ENCODE measurements at regions not wholly inside any gene's neighbourhood (a gene's known extent, or its start where the extent isn't known, plus 50 kb on each side); places are given as distances from the start of the nearest gene placed in this dataset.

DNA sequence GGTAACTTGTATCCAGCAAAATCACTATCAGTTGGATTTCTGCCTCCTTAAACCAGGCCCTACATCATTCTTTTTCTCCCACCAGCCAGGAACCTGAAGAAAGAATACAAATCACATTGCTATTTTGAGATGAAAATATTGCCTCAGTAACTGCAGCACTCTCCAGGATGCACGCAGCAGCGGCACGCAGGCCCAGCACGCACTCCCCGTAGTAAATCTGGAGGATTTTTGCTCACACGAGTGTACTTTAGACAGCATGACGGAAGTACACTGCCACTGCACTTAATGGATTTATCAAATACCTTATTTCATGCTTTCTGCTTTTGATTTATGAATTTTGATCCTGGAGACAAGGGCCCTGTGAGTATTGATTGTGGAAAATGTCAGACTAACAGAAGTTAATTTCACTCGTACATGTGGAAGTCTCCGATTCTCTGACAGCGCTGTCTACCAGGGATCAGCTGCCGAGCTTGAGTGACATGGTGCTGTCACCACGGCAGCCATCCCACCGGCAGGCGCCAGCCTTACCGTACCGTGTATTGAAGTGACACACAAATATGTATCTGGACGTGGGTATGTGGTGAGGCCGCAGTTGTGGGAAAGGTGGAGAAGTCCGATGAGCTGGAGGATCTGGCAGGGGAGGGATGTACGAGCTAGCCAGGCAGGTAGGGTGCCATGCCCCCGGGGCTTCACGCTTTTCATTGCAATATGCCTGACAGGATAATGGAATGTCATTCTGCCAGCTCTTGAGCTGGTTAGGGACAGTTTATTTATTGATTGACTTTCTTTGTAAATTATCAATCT is 863.7 kb downstream of the GALR1 start:
- no peak for DNase-seq (ENCODE audit: low read depth in 3 of 3)

DNA sequence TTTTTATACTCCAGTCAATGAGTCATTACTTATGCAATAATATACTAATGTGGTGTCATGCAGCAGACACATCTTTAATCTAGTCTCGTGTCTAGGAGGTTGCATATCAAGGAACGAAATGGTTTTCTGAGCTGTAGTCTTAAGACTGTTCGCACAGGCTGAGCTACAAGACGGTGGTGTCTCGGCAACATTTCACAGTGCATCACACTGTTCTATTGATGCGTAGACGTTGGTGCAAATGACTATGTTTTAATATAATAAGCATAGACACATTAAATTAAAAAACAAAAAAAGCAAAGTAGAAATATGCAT is 864.2 kb downstream of the GALR1 start:
- DNase-seq (ENCODE audit: low read depth in 3 of 3) = no peak

DNA sequence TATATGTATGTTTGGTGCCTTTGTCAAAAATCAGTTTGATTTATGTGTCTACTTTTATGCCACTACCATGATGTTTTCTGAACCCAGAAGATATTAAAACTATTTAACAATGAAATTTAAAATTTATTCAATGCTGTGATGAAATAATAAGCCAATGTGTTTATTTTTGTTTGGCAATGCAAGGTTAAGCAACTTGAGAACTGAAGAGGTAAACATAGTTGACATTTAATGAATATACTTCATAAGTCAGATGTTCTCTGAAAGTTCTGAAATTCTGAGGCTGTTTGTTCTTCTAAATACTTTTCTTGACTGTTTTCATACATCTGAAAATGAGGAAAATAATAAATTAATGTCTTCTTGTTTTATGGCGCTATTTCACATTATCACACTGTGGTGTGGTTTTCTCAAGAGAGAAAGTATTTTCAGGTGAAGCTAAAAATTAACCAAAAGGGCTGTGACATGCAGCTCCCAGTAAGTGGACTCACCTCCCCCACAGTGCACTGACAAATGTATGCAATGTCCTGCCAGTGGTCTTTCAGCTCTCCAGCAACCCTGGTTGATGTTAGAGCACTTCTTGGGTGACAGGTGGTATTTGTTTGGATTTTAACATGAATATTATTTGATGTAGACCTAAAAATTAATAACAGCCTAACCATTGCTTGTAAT is 863.6 kb upstream of the SALL3 start:
- DNase-seq (ENCODE audit: low read depth in 3 of 3) = no peak

DNA sequence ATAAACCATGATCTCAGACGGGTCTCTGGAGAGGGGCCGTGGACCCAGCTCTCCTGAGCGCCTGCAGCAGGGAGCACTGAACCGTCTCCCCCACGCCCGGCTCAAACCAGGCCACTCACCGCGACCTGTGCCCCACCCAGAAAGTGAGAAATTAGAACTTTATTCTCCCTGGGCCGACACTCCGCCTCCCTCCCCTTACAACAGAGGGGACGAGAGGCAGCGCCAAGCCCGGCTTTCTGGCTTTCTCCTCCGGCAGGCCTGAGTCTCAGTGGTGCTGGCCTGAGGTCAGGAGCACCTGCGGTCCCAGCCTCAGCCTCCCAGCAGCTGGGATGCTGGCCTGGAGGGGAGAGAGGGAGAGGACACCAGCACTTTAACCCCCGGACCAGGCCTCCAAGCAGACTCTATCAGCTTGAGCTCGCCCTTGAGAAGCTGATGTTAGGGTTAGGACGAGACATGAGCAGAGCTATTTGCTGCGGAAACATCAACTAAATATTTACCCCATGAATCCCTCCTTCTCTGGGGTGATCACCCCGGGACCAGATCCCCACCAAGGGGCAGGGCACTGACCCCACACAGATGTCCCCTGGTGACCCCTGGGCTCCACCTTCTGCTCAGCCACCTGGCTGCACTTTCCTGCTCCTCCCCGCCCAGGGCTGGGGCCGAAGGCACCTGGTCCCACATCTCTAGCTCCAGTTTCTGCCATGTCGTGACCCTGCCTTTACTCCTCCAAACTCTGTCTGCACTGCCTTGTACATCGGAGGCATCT is 856.3 kb upstream of the SALL3 start:
- no peak for DNase-seq (ENCODE audit: low read depth in 3 of 3)

DNA sequence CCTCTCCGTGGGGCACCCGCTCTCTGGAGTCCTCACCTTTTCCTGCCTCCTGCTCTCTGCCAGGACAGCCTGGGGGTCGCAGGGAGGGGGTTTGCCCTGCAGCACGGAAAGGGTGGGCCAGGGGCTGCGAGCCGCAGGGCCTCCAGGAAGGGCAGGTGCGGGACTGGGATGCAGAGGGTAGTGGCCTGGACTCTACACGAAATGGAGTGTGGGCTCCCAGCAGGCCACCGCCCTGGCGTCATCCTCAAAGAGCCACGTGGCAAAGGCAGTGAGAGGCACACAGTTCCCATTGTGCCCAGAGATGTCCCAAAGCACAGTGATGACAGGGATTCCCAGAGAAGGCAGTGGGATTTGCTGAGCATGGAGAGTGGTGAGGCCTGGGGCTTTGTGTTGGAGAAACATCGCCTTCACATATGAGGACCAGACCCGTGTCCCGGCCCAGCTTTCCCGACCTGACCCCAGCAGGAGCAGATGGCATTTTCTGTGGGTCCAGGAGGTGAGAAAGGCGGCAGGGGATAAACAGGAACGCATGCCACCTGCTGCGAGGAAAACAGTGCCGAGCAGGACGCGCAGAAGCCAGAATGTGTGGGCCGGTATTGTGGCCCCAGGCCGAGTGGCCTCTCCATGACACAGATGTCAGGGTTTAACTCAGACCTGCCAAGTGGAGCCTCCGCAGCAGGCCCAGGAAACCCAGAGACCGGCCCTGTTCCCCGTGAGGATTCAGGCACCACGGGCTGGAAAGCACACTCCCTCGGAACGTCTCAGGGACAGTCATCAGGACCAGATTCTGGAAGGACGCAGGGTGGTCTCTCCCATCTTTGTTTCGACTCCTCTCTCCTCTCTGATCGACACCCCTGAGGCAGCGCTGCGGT is 855.5 kb upstream of the SALL3 start:
- no peak for DNase-seq (ENCODE audit: low read depth in 3 of 3)

DNA sequence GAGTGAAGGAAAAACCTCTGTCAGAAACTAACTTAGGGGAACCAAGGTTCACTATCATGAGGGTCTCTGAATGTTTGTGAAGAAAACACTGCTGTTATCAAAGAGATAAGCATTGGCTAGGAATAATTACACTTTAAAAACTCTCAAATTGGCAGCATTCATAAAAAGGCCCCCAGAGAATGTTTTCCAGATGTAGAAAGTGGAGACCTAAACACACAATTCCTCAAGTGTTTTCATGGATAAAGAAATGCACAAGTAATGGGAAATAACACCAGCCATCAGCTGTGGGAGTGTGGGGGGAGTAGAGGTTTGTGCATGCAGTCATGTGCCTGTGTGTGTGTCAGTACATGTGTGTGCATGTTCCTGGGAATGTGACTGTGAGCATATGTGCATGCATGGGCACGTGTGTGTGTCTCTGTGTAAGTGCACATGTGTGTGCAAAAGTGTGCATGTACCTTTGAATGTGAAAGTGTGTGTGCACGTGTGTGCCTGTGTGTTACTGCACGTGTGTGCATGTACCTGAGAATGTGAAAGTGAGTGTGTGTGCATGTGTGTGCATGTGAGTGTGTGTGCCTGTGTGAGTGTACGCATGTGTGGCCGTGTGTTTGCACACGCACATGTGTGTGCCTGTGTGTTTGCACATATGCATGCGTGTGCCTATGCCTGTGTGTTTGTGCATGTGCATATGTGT is 854.3 kb upstream of the SALL3 start:
- no peak for DNase-seq (ENCODE audit: low read depth in 3 of 3)

DNA sequence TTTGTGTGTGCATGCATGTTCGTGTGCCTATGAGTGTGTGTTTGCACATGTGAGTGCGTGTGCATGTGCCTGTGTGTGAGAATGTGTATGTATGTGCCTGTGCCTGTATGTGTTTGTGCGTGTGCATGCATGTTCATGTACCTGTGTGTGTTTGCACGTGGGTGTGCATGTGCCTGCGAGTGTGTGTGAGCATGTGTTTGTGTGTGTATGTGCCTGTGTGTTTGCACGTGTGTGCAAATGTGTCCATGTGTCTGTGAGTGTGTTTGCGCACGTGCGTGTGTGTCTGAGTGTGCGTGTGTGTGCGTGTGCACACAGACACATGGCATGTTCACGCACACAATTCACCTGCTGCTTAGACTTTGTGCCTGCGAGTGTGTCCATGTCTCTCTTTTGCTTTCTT is 853.5 kb upstream of the SALL3 start:
- no peak for DNase-seq (ENCODE audit: low read depth in 3 of 3)

DNA sequence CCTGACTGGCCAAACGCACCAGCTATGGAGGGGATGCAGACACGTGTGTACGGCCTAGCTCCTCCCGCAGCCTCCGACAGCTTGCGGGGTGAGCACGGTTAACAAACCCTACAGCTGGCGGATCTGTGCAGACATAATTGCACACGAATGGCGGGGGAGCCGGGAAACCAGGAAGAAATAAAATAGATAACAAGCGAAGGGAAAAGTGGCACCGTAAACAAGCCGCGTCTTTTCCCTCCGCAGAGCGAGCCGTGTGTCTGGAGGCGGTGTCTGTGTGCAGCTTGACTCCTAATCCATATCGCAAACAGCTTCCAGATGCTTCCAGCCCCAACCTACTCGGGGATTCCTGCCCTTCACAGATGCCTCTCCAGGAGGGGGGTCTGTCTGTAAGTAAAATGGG is 853.1 kb upstream of the SALL3 start:
- DNase-seq (ENCODE audit: low read depth in 3 of 3) = no peak

DNA sequence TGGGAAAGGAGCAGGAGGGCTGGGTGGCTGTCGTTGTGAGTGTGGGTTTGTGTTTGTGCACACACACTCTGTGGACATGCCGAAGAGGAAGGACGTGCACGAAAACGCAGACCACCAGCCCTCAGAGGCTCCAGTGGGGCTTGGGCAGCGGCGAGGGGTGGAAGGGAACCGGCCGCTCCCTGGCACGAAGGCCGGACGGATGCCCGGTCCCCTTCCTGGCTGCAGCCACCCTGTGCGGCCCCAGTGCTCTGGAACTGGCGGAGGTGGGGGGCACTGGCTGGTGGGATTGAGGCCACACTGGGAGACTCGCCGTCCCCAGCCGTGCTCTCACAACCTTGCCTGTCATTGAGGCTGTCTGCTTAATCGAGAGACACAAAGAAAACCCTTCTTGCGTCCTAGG is 852.6 kb upstream of the SALL3 start:
- DNase-seq (ENCODE audit: low read depth in 3 of 3) = no peak

DNA sequence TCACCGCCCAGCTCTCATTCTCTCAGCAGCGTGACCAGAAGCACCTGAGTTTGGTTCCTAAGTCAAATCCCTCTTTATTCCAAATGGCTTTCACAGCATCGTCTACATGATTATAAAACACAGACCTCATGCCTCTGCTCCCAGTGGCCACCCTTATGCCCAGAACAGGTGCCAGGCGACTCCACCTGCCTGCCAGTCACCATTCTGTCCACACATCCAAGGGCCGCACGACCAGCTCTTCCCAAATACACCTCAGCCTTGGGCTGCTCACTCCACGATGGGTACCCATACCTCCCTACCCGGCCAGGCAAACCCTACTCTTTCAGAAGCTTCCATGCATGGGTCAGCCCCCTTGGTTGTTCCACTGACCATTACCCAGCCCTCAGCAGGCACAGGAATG is 851.6 kb upstream of the SALL3 start:
- no peak for DNase-seq (ENCODE audit: low read depth in 3 of 3)

DNA sequence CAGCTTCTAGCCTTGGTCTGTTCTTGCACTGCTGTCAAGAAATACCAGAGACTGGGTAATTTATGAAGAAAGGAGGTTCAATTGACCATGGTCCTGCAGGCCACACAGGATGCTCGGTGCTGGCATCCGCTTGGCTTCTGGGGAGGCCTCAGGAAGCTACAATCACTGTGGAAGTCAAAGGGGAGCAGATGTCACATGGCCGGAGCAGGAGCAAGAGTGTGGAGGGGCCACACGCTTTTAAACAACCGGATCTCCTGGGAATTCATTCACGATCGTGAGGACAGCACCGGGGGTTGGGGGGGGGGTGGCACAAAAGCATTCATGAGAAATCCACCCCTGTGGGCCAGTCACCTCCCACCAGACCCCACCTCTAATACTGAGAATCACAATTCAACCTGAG is 850.4 kb upstream of the SALL3 start:
- no peak for DNase-seq (ENCODE audit: low read depth in 3 of 3)

DNA sequence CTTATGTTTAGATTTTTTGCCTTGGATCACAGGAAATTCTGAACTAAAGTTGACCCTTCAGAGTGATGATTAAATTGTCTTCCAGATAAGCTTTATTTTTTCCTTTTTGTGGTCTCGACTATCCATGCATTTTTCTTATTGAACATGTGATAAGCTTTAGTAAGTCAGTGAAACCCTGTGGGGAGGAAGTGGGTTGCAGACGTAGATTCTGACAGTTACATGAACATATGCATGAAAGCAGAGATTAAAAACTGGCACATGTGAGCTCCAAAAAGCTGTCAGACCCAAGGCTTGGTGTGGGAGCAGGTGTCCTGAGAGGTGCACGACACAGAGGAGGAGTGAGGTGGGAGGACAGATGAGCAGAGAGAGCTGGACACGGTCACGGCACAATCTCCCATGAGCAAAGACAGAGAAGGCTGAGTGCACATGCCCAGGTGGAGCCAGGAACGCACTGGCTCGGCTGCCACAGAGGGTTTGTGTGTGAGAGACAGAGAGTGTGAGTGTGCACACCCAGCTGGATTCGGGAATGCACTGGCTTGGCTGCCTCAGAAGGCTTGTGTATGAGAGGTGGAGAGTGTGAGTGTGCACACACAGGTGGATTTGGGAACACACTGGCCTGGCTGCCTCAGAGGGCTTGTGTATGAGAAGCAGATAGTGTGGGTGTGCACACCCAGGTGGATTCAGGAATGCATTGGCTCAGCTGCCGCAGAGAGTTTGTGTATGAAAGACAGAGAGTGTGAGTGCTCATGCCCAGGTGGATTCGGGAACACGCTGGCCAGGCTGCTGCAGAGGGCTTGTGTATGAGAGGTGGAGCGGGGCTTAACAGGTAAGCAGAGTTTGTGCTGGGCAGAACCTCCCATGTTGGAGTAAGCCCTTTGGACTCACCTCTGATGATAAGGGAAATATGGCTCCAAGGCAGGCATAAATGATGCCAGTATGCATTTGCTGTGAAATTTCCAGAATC is 849.1 kb upstream of the SALL3 start:
- no peak for DNase-seq (ENCODE audit: low read depth in 3 of 3)

DNA sequence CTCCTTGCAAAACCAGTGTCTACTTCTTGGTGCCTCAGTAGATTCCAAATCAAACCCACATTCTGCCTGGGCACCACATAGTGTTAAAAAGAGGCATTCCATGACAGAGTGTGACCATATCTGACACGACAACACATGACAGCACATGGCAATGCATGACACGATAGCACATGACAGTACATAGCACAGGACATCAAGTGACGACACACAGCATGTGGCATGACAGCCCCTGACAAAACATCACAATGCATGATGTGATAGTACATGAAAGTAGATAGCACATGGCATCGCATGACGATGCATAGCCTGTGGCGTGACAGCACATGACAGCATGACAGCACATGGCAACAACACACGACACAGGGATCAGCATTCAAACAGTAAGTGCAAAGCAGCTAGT is 845.9 kb upstream of the SALL3 start:
- no peak for DNase-seq (ENCODE audit: low read depth in 3 of 3)

DNA sequence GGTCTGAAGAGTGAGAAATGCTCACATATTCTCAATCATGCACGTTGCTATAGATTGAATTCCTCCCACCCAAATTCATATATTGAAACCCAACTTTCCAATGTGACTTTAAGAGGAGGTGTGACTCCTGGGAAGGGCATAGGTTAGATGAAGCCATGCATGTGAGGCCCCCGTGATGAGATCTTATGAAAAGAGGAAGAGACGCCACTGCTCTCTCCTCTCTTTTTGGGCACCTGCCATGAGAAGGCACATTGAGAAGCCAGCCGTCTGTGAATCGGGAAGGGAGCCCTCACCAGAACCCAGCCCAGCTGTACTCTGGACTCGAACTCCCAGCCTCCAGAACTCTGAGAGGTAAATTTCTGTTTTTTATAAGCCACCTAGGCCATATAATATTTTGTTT is 842.6 kb upstream of the SALL3 start:
- no peak for DNase-seq (ENCODE audit: low read depth in 3 of 3)

DNA sequence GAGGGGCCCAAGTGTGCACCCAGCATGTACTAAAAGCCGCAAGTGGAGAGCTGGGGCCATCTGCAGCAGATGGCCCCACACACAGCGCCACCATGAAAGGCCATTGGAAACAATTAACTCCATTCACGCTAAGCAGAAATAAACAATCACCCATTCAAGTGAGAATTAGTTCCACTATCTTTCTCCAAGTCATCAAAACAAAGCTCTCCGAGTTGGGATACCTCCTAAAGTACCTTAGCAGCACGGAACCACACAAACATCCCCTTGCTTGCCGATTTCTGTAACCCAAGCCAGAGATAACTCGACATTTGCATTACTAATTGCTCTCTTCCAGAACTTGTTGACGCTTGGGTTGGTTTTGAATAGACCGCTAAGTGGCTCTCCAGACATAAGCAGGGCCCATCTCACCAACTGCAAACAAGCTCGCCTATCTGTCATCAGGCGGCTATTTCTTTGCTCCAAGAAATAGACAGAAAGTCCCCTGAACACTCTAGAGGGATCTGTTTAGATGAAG is 840.6 kb upstream of the SALL3 start:
- DNase-seq (ENCODE audit: low read depth in 3 of 3) = no peak

DNA sequence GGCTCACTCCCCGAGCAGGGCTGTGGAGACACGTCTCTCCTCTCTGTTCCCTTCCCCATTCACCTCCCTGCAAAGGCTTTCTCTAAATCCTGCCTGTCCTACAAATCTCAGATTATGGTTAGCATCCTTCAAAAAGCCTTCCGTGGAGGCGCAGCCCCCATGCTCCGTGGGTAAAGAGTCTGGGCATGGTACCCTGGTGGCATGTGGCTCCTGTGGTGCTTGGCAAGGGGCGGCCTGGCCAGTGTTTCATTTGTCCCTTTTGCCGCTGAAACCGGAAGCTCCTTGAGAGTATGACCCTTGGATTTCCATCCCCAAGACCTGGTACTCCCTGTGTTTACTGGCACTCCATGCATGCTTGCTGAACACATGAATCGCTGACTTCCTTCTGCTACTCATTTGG is 839.3 kb upstream of the SALL3 start:
- DNase-seq (ENCODE audit: low read depth in 3 of 3) = no peak

DNA sequence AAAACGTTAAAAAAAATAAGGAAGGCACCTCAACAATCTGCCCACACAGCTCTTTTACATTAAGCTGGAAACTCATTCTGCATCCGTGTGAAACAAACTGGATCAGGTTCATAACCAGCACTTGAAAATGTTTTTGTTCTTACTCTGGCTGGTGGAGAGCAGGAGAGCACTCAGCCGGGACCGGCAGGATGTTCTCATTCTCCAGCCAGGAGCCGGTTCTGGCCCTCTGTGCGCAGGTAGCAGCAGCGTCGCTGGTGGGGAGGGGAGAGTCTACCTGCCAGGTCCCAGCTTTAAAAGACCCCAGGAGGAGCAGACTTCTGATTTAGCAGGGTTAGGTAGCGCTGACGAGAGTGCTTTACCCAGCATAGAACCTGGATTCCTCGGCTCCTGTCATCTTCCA is 834.9 kb upstream of the SALL3 start:
- DNase-seq (ENCODE audit: low read depth in 3 of 3) = no peak

DNA sequence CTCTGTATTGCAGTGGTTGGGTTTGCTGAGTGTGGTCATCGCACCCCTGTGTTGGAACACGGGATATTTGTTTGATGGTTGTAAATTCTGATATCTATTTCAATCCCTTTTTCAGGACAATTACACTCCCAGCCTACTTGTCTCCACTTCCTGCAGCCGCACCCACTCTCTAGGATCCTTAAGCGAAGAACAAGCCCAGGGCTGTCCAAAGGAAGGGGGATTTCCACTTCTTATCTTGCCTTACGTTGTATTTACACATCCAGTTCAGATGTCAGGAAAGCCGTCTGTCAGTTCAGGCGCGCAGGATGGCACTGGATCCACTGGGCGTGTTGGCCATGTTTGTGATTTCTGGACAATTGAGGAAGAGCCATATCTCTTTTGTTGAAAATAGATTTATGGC is 834.5 kb upstream of the SALL3 start:
- no peak for DNase-seq (ENCODE audit: low read depth in 3 of 3)

DNA sequence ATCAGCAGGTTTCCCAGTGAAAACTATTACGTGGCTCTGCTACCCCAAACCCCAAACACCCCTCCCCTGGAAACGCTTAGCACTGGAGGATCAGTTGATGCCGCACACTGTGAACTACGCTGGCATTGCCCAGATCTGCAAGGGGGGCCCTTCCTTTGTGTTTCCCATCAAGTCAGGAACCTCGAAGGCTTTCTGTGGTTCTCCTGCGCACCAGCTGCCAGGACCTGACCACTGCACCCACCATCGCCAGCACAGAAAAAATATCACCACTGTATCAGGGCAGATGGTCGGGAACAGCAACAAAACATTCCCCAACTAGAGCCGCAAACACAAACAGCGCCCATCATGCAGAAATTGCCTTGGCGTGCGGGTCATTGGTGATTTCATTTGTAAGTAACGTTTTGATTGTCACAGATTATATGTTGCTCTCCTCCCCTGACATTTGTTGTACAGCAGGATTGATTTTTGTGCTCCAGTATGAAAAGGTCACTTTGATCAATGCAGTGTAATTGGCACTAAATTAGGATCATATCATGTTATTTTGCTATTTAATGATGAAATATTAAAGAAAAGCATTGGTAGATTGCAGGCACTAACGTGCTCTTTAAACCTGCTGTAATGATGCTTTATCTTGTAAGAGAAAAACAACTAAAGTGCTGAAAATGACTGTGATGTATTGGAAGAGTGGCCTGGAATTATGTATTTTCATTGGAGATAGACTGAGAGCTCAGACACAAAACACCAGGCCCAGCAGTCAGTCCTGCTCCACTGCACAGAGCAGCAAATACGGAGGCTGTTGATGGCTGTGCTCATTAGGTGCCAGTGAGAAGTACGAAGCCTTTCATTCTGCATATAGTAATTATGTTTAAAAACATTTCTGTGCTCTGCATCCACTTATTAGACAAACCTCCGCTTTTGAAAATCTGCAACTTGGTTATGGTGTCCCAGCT is 833.2 kb upstream of the SALL3 start:
- no peak for DNase-seq (ENCODE audit: low read depth in 3 of 3)

Measured in stimulated activated CD4-positive, alpha-beta T cell treated with anti-CD3 and anti-CD28 coated beads, TNF-alpha, amount 100 ng/mL, for 24 hours (primary cell).